IPS-15b (cell line): ENCODE measurements at regions not wholly inside any gene's neighbourhood (a gene's known extent, or its start where the extent isn't known, plus 50 kb on each side); places are given as distances from the start of the nearest gene placed in this dataset.

Experiments
- H3K27me3 ChIP-seq: one replicate; pipeline ENCODE4 v1.6.1; 2013; ENCODE audit warnings: low read length; ENCODE audit not compliant: control insufficient read depth, insufficient read depth
- H3K36me3 ChIP-seq: one replicate; pipeline ENCODE4 v1.6.1; 2013; ENCODE audit warnings: low read length; ENCODE audit not compliant: control insufficient read depth, insufficient read depth
- H3K4me1 ChIP-seq: one replicate; pipeline ENCODE4 v1.6.1; 2013; ENCODE audit warnings: mild to moderate bottlenecking, low read length; ENCODE audit not compliant: control insufficient read depth, insufficient read depth
- H3K4me3 ChIP-seq: one replicate; pipeline ENCODE4 v1.5.1; 2013; ENCODE audit warnings: low read depth, low read length
- H3K9ac ChIP-seq: one replicate; pipeline ENCODE4 v1.6.1; 2013; ENCODE audit warnings: low read depth, mild to moderate bottlenecking, low read length
- H3K9me3 ChIP-seq: one replicate; pipeline ENCODE4 v1.6.1; 2013; ENCODE audit warnings: mild to moderate bottlenecking, low read length; ENCODE audit not compliant: control insufficient read depth, insufficient read depth

DNA sequence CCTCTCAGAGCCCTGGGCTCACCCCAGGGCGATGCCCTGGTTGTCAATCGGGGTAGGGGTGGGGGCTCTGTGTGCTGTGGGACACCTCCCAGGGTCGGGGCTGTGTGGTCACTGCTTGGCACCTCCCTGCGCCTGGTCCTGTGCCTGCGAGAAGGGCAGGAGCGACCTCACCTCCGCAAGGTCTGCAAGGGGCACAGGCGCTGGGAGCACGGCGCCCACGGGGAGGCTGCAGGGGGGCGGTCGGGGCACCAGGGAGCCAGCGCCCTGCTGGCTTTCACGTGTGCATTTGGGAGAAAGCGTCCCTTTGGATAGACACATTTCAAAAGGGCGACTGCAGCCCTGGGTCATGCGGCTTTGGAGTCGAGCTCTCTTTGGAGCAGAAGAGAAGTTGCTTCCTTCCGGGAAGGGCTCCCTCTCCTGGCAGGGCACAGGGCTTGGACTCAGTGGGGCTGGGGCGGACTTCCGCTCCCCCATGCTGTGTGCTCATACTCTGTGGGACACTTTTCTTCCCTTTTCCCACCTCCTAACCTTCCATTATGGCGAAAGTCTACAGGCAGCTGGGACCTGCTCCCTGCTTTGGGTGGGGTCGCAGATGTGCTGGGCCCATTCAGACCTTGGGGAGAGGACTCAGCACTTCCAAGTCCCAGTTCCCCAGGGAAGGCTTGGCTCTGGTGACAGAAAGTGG lies 52.9 kb upstream of the SLC28A3 start:
- Histone ChIP-seq H3K27me3 (no peaks in the 10 kb centered on the region), H3K4me3 (no peak overlapping the region), H3K4me1 (no peaks in the 10 kb centered on the region), H3K9ac (no peak overlapping the region), H3K36me3 (no peaks in the 10 kb centered on the region), H3K9me3 (no peaks in the 10 kb centered on the region)

DNA sequence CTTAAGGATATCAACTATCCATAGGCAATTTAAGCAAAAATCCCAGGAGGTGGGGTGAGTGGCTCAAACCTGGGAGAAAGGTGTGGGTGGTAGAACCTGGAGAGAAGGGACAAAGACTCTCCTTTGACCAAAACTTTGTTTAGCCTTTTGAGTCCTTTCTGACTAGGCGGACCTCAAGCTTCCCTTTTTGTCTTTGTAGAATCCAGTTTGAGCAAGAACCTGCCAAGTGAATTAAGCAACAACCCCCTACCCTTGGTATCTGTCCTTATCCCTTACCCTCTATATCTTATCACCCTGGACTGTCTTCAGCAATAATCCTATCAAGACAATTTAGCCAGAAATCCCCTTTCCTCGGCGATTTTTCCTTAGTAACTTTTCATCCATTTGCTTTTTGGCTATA lies 53.5 kb upstream of the SLC28A3 start:
- Histone ChIP-seq H3K4me3 (no peak overlapping the region), H3K36me3 (no peaks in the 10 kb centered on the region), H3K9ac (no peak overlapping the region), H3K27me3 (no peaks in the 10 kb centered on the region), H3K4me1 (no peaks in the 10 kb centered on the region), H3K9me3 (no peaks in the 10 kb centered on the region)

DNA sequence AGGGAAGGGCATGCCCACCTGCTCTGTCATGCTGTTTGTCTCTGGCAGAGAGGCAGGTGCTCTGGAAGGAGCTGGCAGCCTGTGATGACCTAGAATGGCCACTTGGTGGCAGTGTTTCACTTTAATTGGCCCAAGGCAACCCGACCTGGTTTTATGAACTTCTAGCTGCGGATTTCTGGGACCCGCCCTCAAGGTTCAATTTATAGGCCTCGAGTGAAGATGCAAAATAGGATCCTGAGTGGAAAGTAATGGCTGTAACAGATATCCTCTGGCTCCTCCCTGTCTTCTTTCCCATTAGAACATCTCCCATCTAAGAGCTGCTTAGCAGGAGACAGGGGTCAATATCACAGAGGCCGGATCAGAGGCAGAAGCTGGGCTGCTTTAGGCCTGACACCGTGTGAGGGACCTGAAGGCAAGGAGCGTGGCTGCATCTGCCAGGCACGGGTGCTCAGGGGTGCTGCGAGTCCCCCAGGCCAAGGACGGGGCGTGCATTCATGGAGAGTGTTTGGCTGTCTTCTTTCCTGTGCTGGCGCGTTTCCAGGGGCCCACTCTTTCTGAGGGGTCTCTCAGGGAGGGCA lies 56.7 kb upstream of the SLC28A3 start:
- Histone ChIP-seq H3K36me3 (no peaks in the 10 kb centered on the region), H3K4me3 (no peak overlapping the region), H3K9me3 (no peaks in the 10 kb centered on the region), H3K9ac (no peak overlapping the region), H3K27me3 (no peaks in the 10 kb centered on the region), H3K4me1 (no peaks in the 10 kb centered on the region)

DNA sequence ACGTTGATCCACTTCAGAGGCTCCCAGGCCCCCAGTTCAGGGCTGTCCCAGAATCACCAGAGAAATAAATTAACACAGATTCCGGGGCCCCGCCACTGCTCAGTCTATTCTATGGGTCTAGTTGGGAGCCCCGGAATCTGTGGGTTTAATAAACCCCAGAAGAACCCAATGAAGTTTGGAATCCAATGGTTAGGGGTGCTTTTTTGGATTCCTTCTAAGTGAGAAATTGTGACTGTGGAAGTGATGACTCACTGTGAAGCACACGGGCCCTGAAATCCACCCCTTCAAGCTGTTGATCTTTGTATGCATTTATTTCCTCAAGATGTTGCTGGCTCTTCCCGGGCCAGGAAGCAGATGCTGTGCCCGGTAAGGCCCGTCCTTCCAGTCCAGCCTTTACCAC lies 57.3 kb upstream of the SLC28A3 start:
- H3K4me3 ChIP-seq: no peak overlapping the region

DNA sequence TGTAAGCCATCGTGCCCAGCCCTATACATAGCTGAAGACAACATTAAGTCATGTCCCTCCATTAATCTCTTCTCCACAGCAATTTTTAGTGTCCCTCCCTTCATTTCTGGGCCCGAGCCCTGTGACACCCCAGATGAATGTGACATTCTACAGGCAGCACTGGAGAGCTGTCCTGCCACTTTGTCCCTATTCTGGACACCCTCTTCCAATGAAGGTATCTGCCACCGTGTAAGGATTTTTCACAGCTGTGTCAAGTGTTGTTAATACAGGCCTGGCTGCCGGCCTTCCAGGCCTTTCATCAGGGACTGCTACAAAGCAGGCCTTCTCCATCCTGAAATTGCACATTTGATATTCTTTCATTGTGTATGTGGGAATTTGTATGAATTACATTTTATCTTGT lies 62.0 kb upstream of the SLC28A3 start:
- H3K36me3 ChIP-seq: no peaks in the 10 kb centered on the region
- H3K9me3 ChIP-seq: no peaks in the 10 kb centered on the region
- no peak overlapping the region for H3K9ac ChIP-seq
- H3K27me3 ChIP-seq: no peaks in the 10 kb centered on the region
- peaks cover 2% of the 10 kb centered on the region for H3K4me1 ChIP-seq
- no peak overlapping the region for H3K4me3 ChIP-seq

More for the DNA sequence above, 57.3 kb upstream of the SLC28A3 start:
- Histone ChIP-seq H3K36me3 (no peaks in the 10 kb centered on the region), H3K4me1 (no peaks in the 10 kb centered on the region), H3K27me3 (no peaks in the 10 kb centered on the region), H3K9me3 (no peaks in the 10 kb centered on the region), H3K9ac (no peak overlapping the region)

DNA sequence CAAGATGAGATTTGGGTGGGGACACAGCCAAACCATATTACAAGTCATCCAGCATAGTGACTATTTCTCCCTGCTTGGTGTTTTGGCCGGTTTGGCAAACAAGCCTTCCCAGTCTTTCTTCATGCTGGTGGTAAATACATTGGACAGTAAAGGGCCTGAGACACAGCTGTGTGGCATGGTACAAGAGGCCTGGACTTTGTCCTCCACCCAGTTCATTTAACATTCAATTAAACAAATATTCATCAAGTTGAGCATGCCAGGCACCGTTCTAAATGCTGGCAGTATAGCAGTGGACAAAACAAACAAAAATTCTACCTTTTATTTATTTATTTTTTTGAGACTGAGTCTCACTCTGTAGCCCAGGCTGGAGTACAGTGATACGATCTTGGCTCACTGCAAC lies 62.7 kb upstream of the SLC28A3 start:
- H3K36me3 ChIP-seq: no peaks in the 10 kb centered on the region
- H3K4me3 ChIP-seq: no peak overlapping the region
- H3K4me1 ChIP-seq: peaks cover 2% of the 10 kb centered on the region
- no peaks in the 10 kb centered on the region for H3K27me3 ChIP-seq
- H3K9me3 ChIP-seq: no peaks in the 10 kb centered on the region
- no peak overlapping the region for H3K9ac ChIP-seq

DNA sequence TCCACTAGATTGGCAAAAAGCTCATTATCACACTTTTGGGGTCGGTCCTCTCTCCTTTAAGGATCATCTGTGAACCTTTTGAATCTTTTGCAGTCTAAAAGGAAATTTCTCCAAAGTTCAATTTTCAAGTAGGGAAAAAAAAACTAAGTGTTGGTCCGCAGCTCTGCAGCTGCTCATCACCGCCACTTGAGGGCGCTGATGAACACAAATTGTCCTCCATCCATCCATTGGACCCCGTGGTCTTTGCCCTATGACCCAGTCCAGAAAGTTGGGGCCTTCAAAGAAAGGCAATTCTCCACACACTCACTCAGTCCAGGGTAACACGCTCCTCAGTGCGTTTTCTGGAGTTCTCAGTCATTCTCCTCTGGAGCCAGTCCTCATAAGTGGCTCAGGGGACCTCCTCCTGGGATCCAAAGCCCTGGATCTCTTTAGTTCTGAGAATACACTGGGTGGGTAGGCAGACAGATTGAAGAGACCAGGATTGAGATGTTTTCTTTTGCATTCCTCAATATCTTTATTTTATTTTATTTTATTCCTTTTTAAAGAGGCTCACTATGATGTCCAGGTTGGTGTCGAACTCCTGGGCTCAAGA lies 63.6 kb upstream of the SLC28A3 start:
- Histone ChIP-seq H3K36me3 (no peaks in the 10 kb centered on the region), H3K9me3 (no peaks in the 10 kb centered on the region), H3K4me1 (peaks cover 2% of the 10 kb centered on the region), H3K27me3 (no peaks in the 10 kb centered on the region), H3K4me3 (no peak overlapping the region), H3K9ac (no peak overlapping the region)

DNA sequence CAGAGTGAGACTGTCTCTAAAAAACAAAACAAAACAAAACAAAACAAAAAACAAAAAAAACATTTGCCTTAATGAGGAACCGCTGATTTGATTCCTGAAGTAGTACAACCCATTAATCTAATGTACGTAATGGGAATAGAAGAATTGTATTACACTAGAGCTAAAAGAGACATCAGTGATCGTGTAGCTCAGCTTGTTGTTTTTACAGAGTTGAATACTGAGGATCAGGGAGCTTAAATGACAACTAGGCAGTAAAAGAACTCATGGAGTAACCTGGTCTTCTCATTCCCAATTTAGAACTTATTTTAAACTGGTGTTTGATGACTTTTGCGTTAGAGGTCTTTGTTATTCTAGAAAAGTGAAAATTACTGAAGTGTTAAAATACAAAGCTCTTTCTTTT lies 65.1 kb upstream of the SLC28A3 start:
- H3K9ac ChIP-seq: no peak overlapping the region
- peaks cover 2% of the 10 kb centered on the region for H3K4me1 ChIP-seq
- no peaks in the 10 kb centered on the region for H3K36me3 ChIP-seq
- no peak overlapping the region for H3K4me3 ChIP-seq
- H3K9me3 ChIP-seq: no peaks in the 10 kb centered on the region
- no peaks in the 10 kb centered on the region for H3K27me3 ChIP-seq

DNA sequence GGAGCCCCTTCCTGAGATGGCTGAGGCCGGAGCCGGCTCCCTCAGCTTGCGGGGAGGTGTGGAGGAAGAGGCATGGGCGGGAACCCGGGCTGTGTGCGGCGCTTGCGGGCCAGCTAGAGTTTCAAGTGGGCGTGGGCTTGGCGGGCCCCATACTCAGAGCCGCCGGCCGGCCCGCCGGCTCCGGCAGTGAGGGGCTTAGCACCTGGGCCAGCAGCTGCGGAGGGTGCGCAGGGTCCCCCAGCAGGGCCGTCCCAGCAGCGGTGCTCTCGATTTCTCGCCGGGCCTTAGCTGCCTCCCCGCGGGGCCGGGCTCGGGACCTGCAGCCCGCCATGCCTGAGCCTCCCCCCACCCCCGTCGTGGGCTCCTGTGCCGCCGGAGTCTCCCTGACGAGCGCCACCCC lies 67.9 kb upstream of the SLC28A3 start:
- Histone ChIP-seq H3K4me3 (no peak overlapping the region), H3K36me3 (no peaks in the 10 kb centered on the region), H3K27me3 (no peaks in the 10 kb centered on the region), H3K9me3 (no peaks in the 10 kb centered on the region), H3K4me1 (peaks cover 2% of the 10 kb centered on the region), H3K9ac (no peak overlapping the region)

DNA sequence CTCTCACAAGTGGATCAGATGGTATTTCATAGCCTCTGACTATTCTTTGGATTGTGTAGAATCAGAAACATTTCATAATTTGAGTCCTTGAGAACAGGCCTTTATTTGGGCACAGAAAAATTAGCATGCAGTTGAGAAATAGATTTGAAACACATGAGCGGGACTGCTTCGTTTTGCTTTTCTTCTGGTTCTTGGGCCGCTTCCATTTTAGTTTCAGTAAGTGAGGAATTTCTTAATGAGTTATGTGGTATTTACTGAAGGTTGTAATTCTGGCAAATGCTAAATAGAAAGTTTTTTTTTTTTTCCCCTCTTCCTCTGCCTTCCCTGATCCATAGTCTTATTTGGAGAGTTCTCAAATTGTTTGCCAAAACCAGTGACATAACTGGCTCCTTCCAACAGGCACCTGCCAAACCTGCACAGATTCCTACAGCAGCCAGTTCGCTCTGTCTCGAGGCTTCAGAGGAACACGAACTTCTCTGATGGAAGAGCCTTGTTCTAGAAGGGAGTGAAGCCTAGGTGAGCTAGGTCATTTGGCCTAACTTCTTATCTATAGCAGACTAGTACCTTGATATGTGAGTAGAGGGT lies 71.2 kb upstream of the SLC28A3 start:
- Histone ChIP-seq H3K9ac (no peak overlapping the region), H3K9me3 (no peaks in the 10 kb centered on the region), H3K4me1 (no peaks in the 10 kb centered on the region), H3K4me3 (no peak overlapping the region), H3K36me3 (no peaks in the 10 kb centered on the region), H3K27me3 (no peaks in the 10 kb centered on the region)

DNA sequence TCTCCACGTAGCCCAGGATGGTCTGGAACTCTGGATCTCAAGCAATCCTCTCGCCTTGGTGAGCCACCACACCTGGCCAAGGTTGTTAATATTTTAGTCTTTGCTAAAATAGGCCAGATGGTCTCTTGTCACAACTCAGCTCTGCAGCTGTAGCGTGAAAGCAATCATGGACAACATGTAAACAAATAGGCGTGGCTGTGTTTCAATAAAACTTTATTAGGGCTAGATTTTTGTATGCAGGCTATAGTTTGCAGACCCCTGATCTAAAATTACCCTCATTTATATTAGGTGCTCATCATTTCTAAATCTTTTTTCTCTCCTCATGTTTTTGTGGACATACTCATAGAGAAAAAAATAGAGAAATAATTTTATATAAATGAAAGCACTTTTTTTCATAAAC lies 72.1 kb upstream of the SLC28A3 start:
- Histone ChIP-seq H3K9ac (no peak overlapping the region), H3K4me1 (no peaks in the 10 kb centered on the region), H3K27me3 (no peaks in the 10 kb centered on the region), H3K4me3 (no peak overlapping the region), H3K36me3 (no peaks in the 10 kb centered on the region), H3K9me3 (no peaks in the 10 kb centered on the region)

DNA sequence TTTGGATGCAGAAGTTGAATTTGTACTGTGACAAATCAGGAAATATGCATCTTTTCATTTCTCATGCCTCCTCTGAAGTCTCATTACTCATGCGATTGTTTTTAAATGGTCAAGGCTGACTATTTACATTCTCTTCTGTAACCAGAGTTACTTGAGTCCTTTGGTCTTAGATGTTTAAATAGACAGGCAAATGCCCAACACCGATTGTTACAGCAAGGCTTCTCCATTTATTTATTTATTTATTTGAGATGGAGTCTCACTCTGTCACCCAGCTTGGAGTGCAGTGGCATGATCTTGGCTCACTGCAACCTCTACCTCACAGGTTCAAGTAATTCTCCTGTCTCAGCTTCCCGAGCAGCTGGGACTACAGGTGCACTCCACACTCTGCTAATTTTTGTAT lies 72.7 kb upstream of the SLC28A3 start:
- H3K4me3 ChIP-seq: no peak overlapping the region
- H3K27me3 ChIP-seq: no peaks in the 10 kb centered on the region
- no peak overlapping the region for H3K9ac ChIP-seq
- H3K36me3 ChIP-seq: no peaks in the 10 kb centered on the region
- H3K9me3 ChIP-seq: no peaks in the 10 kb centered on the region
- H3K4me1 ChIP-seq: no peaks in the 10 kb centered on the region
